ENCODE measurements at regions not wholly inside any gene's neighbourhood (a gene's known extent, or its start where the extent isn't known, plus 50 kb on each side); places are given as distances from the start of the nearest gene placed in this dataset.

DNA sequence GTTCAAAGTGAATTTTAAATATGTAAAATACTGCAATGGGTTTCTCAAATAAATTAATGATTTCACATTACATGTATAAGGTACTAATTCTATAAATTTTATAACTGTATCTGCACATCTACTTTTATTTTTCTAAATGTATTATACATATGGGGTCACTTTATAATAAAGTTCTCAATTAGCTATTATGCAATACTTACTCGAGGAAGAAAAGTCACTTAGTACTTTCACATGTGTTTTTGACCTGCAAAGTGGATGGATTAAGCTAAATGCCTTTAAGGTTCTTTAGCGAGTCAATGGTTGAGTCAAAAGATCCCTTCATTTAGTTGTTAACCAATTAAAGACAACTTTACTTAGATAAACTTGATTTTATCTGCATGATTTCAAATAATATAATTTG is 437.8 kb downstream of the ANKRD7 start:
- TF ChIP-seq BHLHE40 (IDR thresholded peaks at IDR 0.05; ENCODE audit: borderline replicate concordance) (no peak), SP1 (IDR thresholded peaks at IDR 0.05) (no peak), LEF1 (IDR thresholded peaks at IDR 0.05; ENCODE audit: borderline replicate concordance) (no peak), ELF4 (IDR thresholded peaks at IDR 0.05) (no peak), FOXA1 (IDR thresholded peaks at IDR 0.05) (no peak)
- TF ChIP-seq, protein P1, sequence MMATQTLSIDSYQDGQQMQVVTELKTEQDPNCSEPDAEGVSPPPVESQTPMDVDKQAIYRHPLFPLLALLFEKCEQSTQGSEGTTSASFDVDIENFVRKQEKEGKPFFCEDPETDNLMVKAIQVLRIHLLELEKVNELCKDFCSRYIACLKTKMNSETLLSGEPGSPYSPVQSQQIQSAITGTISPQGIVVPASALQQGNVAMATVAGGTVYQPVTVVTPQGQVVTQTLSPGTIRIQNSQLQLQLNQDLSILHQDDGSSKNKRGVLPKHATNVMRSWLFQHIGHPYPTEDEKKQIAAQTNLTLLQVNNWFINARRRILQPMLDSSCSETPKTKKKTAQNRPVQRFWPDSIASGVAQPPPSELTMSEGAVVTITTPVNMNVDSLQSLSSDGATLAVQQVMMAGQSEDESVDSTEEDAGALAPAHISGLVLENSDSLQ (IDR thresholded peaks at IDR 0.05): no peak
